ENCODE measurements at regions not wholly inside any gene's neighbourhood (a gene's known extent, or its start where the extent isn't known, plus 50 kb on each side); places are given as distances from the start of the nearest gene placed in this dataset.

DNA sequence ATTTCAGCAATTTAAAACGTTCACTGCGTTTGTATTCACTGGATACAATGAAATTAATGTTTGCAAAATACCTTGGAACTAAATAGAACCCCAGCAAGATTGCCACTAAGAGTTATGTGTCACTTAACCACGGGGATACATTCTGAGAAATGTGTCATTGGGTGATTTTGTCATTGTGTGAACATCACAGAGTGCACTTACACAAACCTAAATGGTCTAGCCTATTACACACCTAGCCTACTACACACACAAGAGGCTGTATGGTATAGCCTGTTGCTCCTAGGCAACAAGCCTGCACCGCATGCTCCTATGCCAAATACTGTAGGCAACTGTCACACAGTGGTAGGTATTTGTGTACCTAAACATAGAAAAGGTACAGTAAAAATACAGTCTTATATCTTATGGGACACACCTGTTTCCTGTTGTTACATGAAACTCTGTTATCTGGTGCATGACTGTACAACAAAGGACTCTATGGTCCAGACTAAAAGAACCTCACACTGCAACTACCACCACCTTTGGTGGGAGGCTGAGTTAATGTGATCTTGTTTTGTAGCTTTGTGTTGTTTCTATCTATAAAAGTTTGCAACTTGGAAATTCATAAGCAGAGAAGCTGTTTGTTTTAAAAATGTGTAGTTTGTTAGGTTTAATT lies 92.2 kb upstream of the NTRK3 start:
- 81% methylated on average over 4 of the region's 4 CpGs for WGBS

DNA sequence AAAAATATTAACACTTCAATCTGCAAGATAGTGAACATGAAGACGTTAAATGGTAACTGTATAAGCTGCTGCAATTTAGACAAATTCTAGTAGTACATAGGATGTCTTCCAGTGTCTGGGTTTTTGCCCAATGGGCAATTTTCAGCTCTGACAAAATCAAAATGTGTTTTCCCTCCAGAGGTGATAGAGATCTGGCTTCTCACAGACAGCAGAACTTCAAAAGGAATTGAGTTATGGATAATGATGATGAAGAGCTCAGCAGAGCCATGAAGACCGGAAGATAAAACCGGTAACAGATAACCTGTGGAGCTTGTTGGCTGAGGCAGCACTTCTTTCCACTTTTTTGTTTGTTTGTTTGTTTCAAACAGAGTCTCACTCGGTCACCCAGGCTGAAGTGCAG lies 89.4 kb upstream of the NTRK3 start:
- Histone ChIP-seq H3K27ac (ENCODE audit: low read depth in 1 of 2, low read length in 1 of 2) (no peak overlapping the region), H3K4me3 (ENCODE audit: low read length in 2 of 2) (no peak overlapping the region), H3K4me1 (ENCODE audit: control insufficient read depth in 2 of 2, insufficient read depth in 2 of 2, low read length in 2 of 2) (peaks cover 2 to 8% of the 10 kb centered on the region in 2 donors), H3K27me3 (ENCODE audit: control insufficient read depth in 2 of 2, insufficient read depth in 1 of 2, low read length in 1 of 2) (peaks cover 0 to 3% of the 10 kb centered on the region in 2 donors), H3K36me3 (ENCODE audit: control insufficient read depth in 2 of 2, insufficient read depth in 2 of 2, low read length in 1 of 2) (no peaks in the 10 kb centered on the region), H3K9me3 (ENCODE audit: control insufficient read depth in 2 of 2, insufficient read depth in 1 of 2, low read length in 1 of 2) (no peaks in the 10 kb centered on the region)
- 87% methylated on average over 4 of the region's 4 CpGs for WGBS
- no peak for DNase-seq (ENCODE audit: low read depth in 6 of 9, low spot score in 9 of 9)

More for the DNA sequence above, 92.2 kb upstream of the NTRK3 start:
- H3K4me3 ChIP-seq (ENCODE audit: low read length in 2 of 2), result no peak overlapping the region
- H3K36me3 ChIP-seq (ENCODE audit: control insufficient read depth in 2 of 2, insufficient read depth in 2 of 2, low read length in 1 of 2), result no peaks in the 10 kb centered on the region
- H3K27ac ChIP-seq (ENCODE audit: low read depth in 1 of 2, low read length in 1 of 2), result peak overlapping the region; percentile 31 to 85
- no peaks in the 10 kb centered on the region for H3K9me3 ChIP-seq (ENCODE audit: control insufficient read depth in 2 of 2, insufficient read depth in 1 of 2, low read length in 1 of 2)
- no peaks in the 10 kb centered on the region for H3K27me3 ChIP-seq (ENCODE audit: control insufficient read depth in 2 of 2, insufficient read depth in 1 of 2, low read length in 1 of 2)
- H3K4me1 ChIP-seq (ENCODE audit: control insufficient read depth in 2 of 2, insufficient read depth in 2 of 2, low read length in 2 of 2), result peaks cover 2 to 8% of the 10 kb centered on the region in 2 donors
- DNase-seq (ENCODE audit: low read depth in 6 of 9, low spot score in 9 of 9), result peak; percentile 4 to 60 (median 26)

DNA sequence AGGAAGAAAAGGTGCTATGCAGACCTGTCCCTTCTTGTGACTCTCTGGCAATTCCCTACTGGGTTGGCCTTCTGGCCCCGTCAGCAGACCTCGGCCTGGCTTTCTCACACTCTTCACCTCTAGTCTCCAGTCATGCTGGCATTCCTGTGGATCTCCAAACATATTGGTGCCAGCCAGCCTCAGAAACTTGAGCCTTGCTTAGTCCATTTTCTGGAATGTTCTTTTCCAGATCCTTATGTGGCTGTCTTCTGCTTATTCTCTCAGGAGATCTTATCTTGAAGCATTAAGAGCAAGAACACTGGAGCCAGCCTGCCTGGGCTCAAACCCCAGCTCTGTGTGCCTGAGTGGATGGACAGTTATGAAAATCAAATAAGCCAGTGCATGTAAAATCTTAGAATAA lies 88.2 kb upstream of the NTRK3 start:
- no peak for DNase-seq (ENCODE audit: low read depth in 6 of 9, low spot score in 9 of 9)
- Histone ChIP-seq H3K9me3 (ENCODE audit: control insufficient read depth in 2 of 2, insufficient read depth in 1 of 2, low read length in 1 of 2) (no peaks in the 10 kb centered on the region), H3K36me3 (ENCODE audit: control insufficient read depth in 2 of 2, insufficient read depth in 2 of 2, low read length in 1 of 2) (no peaks in the 10 kb centered on the region), H3K4me1 (ENCODE audit: control insufficient read depth in 2 of 2, insufficient read depth in 2 of 2, low read length in 2 of 2) (peaks cover 2 to 8% of the 10 kb centered on the region in 2 donors), H3K27ac (ENCODE audit: low read depth in 1 of 2, low read length in 1 of 2) (no peak overlapping the region), H3K27me3 (ENCODE audit: control insufficient read depth in 2 of 2, insufficient read depth in 1 of 2, low read length in 1 of 2) (peaks cover 0 to 3% of the 10 kb centered on the region in 2 donors), H3K4me3 (ENCODE audit: low read length in 2 of 2) (no peak overlapping the region)
- 99% methylated on average over 2 of the region's 2 CpGs for WGBS

DNA sequence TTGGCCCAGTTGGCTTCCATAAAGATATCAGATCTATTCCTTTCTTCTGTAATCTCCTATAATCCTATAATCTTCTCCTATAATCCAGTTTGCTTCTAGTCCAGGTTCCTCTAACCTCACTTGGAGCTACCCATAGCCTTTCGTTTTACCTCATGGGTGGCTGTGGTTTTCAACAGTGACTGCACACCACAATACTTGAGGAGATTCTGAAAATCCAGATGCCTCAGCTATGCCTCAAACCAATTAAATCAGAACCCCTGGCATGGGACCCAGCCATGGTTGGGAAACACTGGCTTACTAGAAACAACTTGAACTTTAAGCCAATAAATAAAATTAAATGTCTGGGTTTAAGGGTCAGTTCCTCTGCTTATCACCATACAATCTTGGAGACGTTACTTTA lies 86.1 kb upstream of the NTRK3 start:
- H3K4me1 ChIP-seq (ENCODE audit: control insufficient read depth in 2 of 2, insufficient read depth in 2 of 2, low read length in 2 of 2), result peaks cover 0 to 3% of the 10 kb centered on the region in 2 donors
- 85% methylated on average over 2 of the region's 2 CpGs for WGBS
- no peaks in the 10 kb centered on the region for H3K36me3 ChIP-seq (ENCODE audit: control insufficient read depth in 2 of 2, insufficient read depth in 2 of 2, low read length in 1 of 2)
- H3K27me3 ChIP-seq (ENCODE audit: control insufficient read depth in 2 of 2, insufficient read depth in 1 of 2, low read length in 1 of 2), result peaks cover 0 to 3% of the 10 kb centered on the region in 2 donors
- H3K9me3 ChIP-seq (ENCODE audit: control insufficient read depth in 2 of 2, insufficient read depth in 1 of 2, low read length in 1 of 2), result no peaks in the 10 kb centered on the region
- DNase-seq (ENCODE audit: low read depth in 6 of 9, low spot score in 9 of 9), result no peak
- no peak overlapping the region for H3K27ac ChIP-seq (ENCODE audit: low read depth in 1 of 2, low read length in 1 of 2)
- no peak overlapping the region for H3K4me3 ChIP-seq (ENCODE audit: low read length in 2 of 2)

DNA sequence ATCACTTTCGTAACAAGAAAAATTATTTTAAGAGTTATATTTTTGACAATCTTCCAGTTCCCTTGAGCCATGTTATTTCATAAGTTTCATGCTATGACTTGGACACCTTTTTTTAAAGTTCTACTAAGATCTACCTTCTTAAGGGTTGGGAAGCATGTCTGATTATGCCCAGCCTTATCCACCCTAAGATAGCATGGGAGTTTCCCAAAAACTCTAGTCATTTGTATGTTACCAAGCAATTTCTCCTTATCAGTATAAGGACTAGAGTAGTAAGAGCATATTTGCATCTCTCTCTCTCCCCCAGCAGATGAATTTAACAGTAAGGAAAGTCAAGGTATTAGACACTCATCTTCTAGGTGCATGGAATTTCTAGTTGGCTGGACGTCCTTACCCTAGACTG lies 85.1 kb upstream of the NTRK3 start:
- 96% methylated on average over 2 of the region's 2 CpGs for WGBS
- H3K4me3 ChIP-seq (ENCODE audit: low read length in 2 of 2), result no peak overlapping the region
- H3K36me3 ChIP-seq (ENCODE audit: control insufficient read depth in 2 of 2, insufficient read depth in 2 of 2, low read length in 1 of 2), result no peaks in the 10 kb centered on the region
- H3K27ac ChIP-seq (ENCODE audit: low read depth in 1 of 2, low read length in 1 of 2), result no peak overlapping the region
- H3K27me3 ChIP-seq (ENCODE audit: control insufficient read depth in 2 of 2, insufficient read depth in 1 of 2, low read length in 1 of 2), result peaks cover 0 to 3% of the 10 kb centered on the region in 2 donors
- no peaks in the 10 kb centered on the region for H3K4me1 ChIP-seq (ENCODE audit: control insufficient read depth in 2 of 2, insufficient read depth in 2 of 2, low read length in 2 of 2)
- H3K9me3 ChIP-seq (ENCODE audit: control insufficient read depth in 2 of 2, insufficient read depth in 1 of 2, low read length in 1 of 2), result no peaks in the 10 kb centered on the region
- DNase-seq (ENCODE audit: low read depth in 6 of 9, low spot score in 9 of 9), result no peak

DNA sequence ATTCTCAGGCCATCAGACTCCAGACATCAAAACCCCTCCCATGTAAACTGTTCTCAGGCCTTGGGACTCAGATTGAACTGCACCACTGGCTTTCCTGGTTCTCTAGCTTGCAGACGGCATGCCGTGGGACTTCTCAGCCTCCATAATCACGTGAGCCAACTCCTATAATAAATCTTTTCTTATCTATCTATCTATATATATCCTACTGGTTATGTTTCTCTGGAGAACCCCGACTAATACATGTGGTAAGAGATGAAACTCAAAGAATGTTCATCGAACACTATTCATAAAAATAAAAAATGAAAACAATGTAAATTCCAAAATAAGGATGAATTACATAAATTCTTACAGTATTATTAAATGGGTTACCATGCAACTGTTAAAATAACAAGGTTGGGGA lies 84.5 kb upstream of the NTRK3 start:
- Histone ChIP-seq H3K27ac (ENCODE audit: low read depth in 1 of 2, low read length in 1 of 2) (no peak overlapping the region), H3K4me3 (ENCODE audit: low read length in 2 of 2) (no peak overlapping the region), H3K36me3 (ENCODE audit: control insufficient read depth in 2 of 2, insufficient read depth in 2 of 2, low read length in 1 of 2) (no peaks in the 10 kb centered on the region), H3K9me3 (ENCODE audit: control insufficient read depth in 2 of 2, insufficient read depth in 1 of 2, low read length in 1 of 2) (no peaks in the 10 kb centered on the region), H3K4me1 (ENCODE audit: control insufficient read depth in 2 of 2, insufficient read depth in 2 of 2, low read length in 2 of 2) (no peaks in the 10 kb centered on the region), H3K27me3 (ENCODE audit: control insufficient read depth in 2 of 2, insufficient read depth in 1 of 2, low read length in 1 of 2) (peaks cover 0 to 3% of the 10 kb centered on the region in 2 donors)
- WGBS, result 96% methylated on average over 5 of the region's 5 CpGs
- DNase-seq (ENCODE audit: low read depth in 6 of 9, low spot score in 9 of 9), result no peak

DNA sequence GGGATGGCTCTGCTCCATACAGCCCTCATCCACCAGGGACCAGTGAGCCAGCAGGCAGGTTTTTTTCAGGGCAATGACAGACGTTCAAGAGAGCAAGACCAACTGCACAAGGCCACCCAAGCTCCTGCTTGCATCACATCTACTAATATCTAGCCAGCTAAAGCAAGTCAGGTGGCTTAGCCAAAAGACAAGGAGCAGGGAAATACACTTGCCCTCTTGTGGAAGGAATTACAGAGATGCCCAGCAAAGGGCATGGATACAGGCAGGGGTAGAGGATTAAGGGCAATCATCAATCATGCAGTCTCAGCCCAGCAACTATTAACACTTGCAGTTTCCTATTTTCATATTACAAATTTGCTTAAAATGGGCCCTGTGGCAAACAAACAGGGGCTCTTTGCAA lies 81.5 kb upstream of the NTRK3 start:
- Histone ChIP-seq H3K4me1 (ENCODE audit: control insufficient read depth in 2 of 2, insufficient read depth in 2 of 2, low read length in 2 of 2) (no peaks in the 10 kb centered on the region), H3K27ac (ENCODE audit: low read depth in 1 of 2, low read length in 1 of 2) (no peak overlapping the region), H3K36me3 (ENCODE audit: control insufficient read depth in 2 of 2, insufficient read depth in 2 of 2, low read length in 1 of 2) (no peaks in the 10 kb centered on the region), H3K4me3 (ENCODE audit: low read length in 2 of 2) (no peak overlapping the region), H3K27me3 (ENCODE audit: control insufficient read depth in 2 of 2, insufficient read depth in 1 of 2, low read length in 1 of 2) (peaks cover 3 to 6% of the 10 kb centered on the region in 2 donors), H3K9me3 (ENCODE audit: control insufficient read depth in 2 of 2, insufficient read depth in 1 of 2, low read length in 1 of 2) (no peaks in the 10 kb centered on the region)
- WGBS, result 32% methylated on average over 1 of the region's 1 CpG
- no peak for DNase-seq (ENCODE audit: low read depth in 6 of 9, low spot score in 9 of 9)

DNA sequence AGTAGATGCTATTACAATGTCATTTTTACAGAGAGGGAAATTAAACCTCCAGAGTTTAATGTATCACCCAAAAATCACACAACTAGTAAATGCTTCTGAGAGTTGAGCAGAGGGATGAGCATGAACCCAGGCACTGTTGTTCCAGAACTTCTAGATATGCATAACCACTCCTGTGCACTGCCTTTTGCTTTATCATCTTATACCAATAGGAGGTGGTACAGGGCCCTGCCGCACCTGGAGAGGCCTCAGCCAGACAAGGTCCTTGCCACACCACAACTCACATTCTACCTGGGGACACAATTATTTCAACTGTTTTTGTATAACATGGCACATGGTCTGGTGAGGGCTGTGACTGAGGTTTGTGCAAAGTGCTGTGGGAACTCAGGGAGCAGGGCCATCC lies 78.5 kb upstream of the NTRK3 start:
- H3K4me1 ChIP-seq (ENCODE audit: control insufficient read depth in 2 of 2, insufficient read depth in 2 of 2, low read length in 2 of 2), result no peaks in the 10 kb centered on the region
- WGBS, result 94% methylated on average over 1 of the region's 1 CpG
- no peak for DNase-seq (ENCODE audit: low read depth in 6 of 9, low spot score in 9 of 9)

DNA sequence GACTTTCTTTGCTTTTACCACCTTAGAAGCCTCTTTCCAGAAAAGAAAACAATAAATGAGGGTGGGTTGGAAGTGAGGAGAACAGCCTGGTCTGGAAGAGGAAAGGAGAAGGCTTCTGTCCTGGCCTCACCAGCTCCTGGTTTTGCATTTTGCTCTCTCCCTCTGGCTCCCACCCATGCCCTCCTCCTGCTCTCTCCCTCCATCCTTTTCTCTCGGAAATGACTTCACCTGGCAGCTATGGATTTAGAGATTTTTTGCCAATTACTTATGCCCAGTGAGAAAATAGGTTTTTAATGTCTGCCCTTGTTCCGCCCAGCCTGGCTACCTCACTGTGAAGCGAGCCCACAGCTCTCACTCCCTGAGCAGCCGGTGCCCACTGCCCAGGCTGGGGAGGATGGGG lies 77.9 kb upstream of the NTRK3 start:
- H3K4me1 ChIP-seq (ENCODE audit: control insufficient read depth in 2 of 2, insufficient read depth in 2 of 2, low read length in 2 of 2), result no peaks in the 10 kb centered on the region
- peaks cover 3% of the 10 kb centered on the region in 2 donors for H3K27me3 ChIP-seq (ENCODE audit: control insufficient read depth in 2 of 2, insufficient read depth in 1 of 2, low read length in 1 of 2)
- no peaks in the 10 kb centered on the region for H3K9me3 ChIP-seq (ENCODE audit: control insufficient read depth in 2 of 2, insufficient read depth in 1 of 2, low read length in 1 of 2)
- H3K27ac ChIP-seq (ENCODE audit: low read depth in 1 of 2, low read length in 1 of 2), result no peak overlapping the region
- DNase-seq (ENCODE audit: low read depth in 6 of 9, low spot score in 9 of 9), result no peak
- H3K4me3 ChIP-seq (ENCODE audit: low read length in 2 of 2), result no peak overlapping the region
- 57% methylated on average over 4 of the region's 4 CpGs for WGBS
- H3K36me3 ChIP-seq (ENCODE audit: control insufficient read depth in 2 of 2, insufficient read depth in 2 of 2, low read length in 1 of 2), result no peaks in the 10 kb centered on the region

More for the DNA sequence above, 78.5 kb upstream of the NTRK3 start:
- H3K27ac ChIP-seq (ENCODE audit: low read depth in 1 of 2, low read length in 1 of 2), result no peak overlapping the region
- H3K9me3 ChIP-seq (ENCODE audit: control insufficient read depth in 2 of 2, insufficient read depth in 1 of 2, low read length in 1 of 2), result no peaks in the 10 kb centered on the region
- peaks cover 3% of the 10 kb centered on the region in 2 donors for H3K27me3 ChIP-seq (ENCODE audit: control insufficient read depth in 2 of 2, insufficient read depth in 1 of 2, low read length in 1 of 2)
- no peaks in the 10 kb centered on the region for H3K36me3 ChIP-seq (ENCODE audit: control insufficient read depth in 2 of 2, insufficient read depth in 2 of 2, low read length in 1 of 2)
- H3K4me3 ChIP-seq (ENCODE audit: low read length in 2 of 2), result no peak overlapping the region

Measured in thymus (tissue), 11 donors.